K562 (cell line): ENCODE measurements at regions not wholly inside any gene's neighbourhood (a gene's known extent, or its start where the extent isn't known, plus 50 kb on each side); places are given as distances from the start of the nearest gene placed in this dataset.

Experiments used
- ATAC-seq: fragments of 200-7000 bp; cut with Tn5 transposase; 3 replicates; pipeline ENCODE4 v1.9.1; 2020; ENCODE audit warnings: moderate library complexity
- BruUV-seq: library from RNA; stranded (reverse); fragments of 400-500 nt; replicated peaks from 2 replicates; lab custom pipeline; 2021; lab: Mats Ljungman, UMichigan
- CTCF ChIA-PET: fragments of 300-600 bp; formaldehyde crosslinking; extraction: SDS; loops from one replicate; lab custom pipeline; 2021; ENCODE audit warnings: low intra/inter-chr PET ratio; lab: Yijun Ruan, JAX
- POLR2A ChIA-PET: fragments of 300-600, 350-650 bp; sonication (Branson Sonifier 250); formaldehyde crosslinking; extraction: SDS; loops from one replicate; lab custom pipeline; 2021; ENCODE audit warnings: antibody characterized with exemption, inconsistent platforms; lab: Yijun Ruan, JAX
- DNase-seq, 4 experiments: peaks; one replicate each; pipeline versions ENCODE4 v3.0.0 to v3.0.0-alpha.2; 2011 to 2018; ENCODE audit warnings: low spot score in 3 of 4, mixed read lengths in 3 of 4; ENCODE audit errors: extremely low read depth in 1 of 4
- FAIRE-seq: peaks from 2 replicates; lab custom pipeline; 2011; peaks lifted over from hg19 to GRCh38; lab: Jason Lieb, UNC
- H2AFZ ChIP-seq: 2 replicates; pipeline ENCODE4 v1.6.0; 2011; ENCODE audit warnings: low read depth, low read length, control low read depth, inconsistent platforms
- H3K27ac ChIP-seq: fragments of 200-600 bp; 3 replicates; pipeline ENCODE4 v1.8.0; 2011; ENCODE audit warnings: low read depth, mild to moderate bottlenecking, control low read depth, inconsistent platforms, low read length, moderate library complexity, mixed read lengths; ENCODE audit errors: extremely low read depth
- H3K27me3 ChIP-seq, 2 experiments: fragments of 300-600 bp in 1 of 2; 2 replicates in 1 of 2; 3 replicates in 1 of 2; pipeline versions ENCODE4 v1.6.0 to v1.8.0; 2011; ENCODE audit warnings: inconsistent platforms in 2 of 2, low read length in 2 of 2, mild to moderate bottlenecking in 1 of 2, mixed read lengths in 1 of 2, moderate library complexity in 1 of 2; ENCODE audit not compliant: control insufficient read depth in 2 of 2, insufficient read depth in 2 of 2
- H3K36me3 ChIP-seq: fragments of 300-600 bp; 3 replicates; pipeline ENCODE4 v1.8.0; 2011; ENCODE audit warnings: mild to moderate bottlenecking, low read length, inconsistent platforms; ENCODE audit not compliant: control insufficient read depth, insufficient read depth
- H3K4me1 ChIP-seq, 2 experiments: fragments of 200-600 bp in 1 of 2; replicated peaks in 1 of 2; 2 replicates in 1 of 2; 3 replicates in 1 of 2; pipeline versions ENCODE4 v1.5.1 to v1.8.0; 2011; ENCODE audit warnings: inconsistent platforms in 2 of 2, low read length in 2 of 2, mild to moderate bottlenecking in 1 of 2, mixed read lengths in 1 of 2, moderate library complexity in 1 of 2; ENCODE audit not compliant: control insufficient read depth in 2 of 2, insufficient read depth in 2 of 2
- H3K4me2 ChIP-seq: 2 replicates; pipeline ENCODE4 v1.6.1; 2011; ENCODE audit warnings: low read length, control low read depth, inconsistent platforms, mixed read lengths; ENCODE audit not compliant: insufficient read depth
- H3K4me3 ChIP-seq: fragments of 200-600 bp; sonication (generic), shearing (Covaris generic); 2 replicates; pipeline ENCODE4 v1.5.1; 2016; ENCODE audit warnings: control low read depth, inconsistent platforms
- H3K79me2 ChIP-seq: fragments of 200-600 bp; 3 replicates; pipeline ENCODE4 v1.8.0; 2011; ENCODE audit warnings: low read length, inconsistent platforms; ENCODE audit not compliant: control insufficient read depth, insufficient read depth
- H3K9ac ChIP-seq, 2 experiments: 2 replicates each; pipeline versions ENCODE4 v1.6.0 to v1.6.1; 2011; ENCODE audit warnings: low read depth in 2 of 2, low read length in 2 of 2, control low read depth in 1 of 2, inconsistent platforms in 1 of 2, mild to moderate bottlenecking in 1 of 2, mixed read lengths in 1 of 2; ENCODE audit not compliant: insufficient read depth in 1 of 2
- H3K9me1 ChIP-seq: one replicate; pipeline ENCODE4 v1.6.0; 2011; ENCODE audit warnings: inconsistent platforms, mild to moderate bottlenecking, low read length, moderate library complexity; ENCODE audit not compliant: control insufficient read depth, insufficient read depth
- H3K9me3 ChIP-seq: replicated peaks from 2 replicates; pipeline ENCODE4 v1.5.1; 2011; ENCODE audit warnings: low read depth, low read length, inconsistent platforms; ENCODE audit not compliant: control insufficient read depth, insufficient read depth
- H4K20me1 ChIP-seq: replicated peaks from 2 replicates; pipeline ENCODE4 v1.6.1; 2011; ENCODE audit warnings: low read length, inconsistent platforms, mixed read lengths; ENCODE audit not compliant: control insufficient read depth, insufficient read depth
- CHD1 ChIP-seq: fragments of 200-600 bp; sonication (generic); IDR thresholded peaks from one replicate; pipeline ENCODE4 v1.6.1; 2012; ENCODE audit warnings: mild to moderate bottlenecking, moderate library complexity, low read length, inconsistent platforms
- E2F4 ChIP-seq: sonication (generic); formaldehyde crosslinking; IDR thresholded peaks from 2 replicates; pipeline ENCODE4 v1.8.0; 2022; ENCODE audit warnings: mild to moderate bottlenecking, low read depth, missing genetic modification reagents
- EGR1 ChIP-seq: fragments of 450-650 bp; conservative IDR thresholded peaks from 2 replicates; pipeline ENCODE4 v1.6.1; 2017; ENCODE audit warnings: mild to moderate bottlenecking
- NFATC3 ChIP-seq: fragments of 450-650 bp; IDR thresholded peaks from 2 replicates; pipeline ENCODE4 v1.6.1; 2017; ENCODE audit warnings: mild to moderate bottlenecking
- NONO ChIP-seq, 2 experiments: fragments of 200-400 bp in 1 of 2; fragments of 450-650 bp in 1 of 2; formaldehyde crosslinking in 1 of 2; IDR thresholded peaks; 2 replicates each; pipeline ENCODE4 v1.6.1; 2017; ENCODE audit warnings: low read depth in 2 of 2, mild to moderate bottlenecking in 2 of 2, moderate library complexity in 2 of 2, low read length in 1 of 2
- PCBP2 ChIP-seq: fragments of 200-400 bp; formaldehyde crosslinking; IDR thresholded peaks from 2 replicates; pipeline ENCODE4 v1.6.1; 2018; ENCODE audit warnings: low read length, low read depth, mild to moderate bottlenecking, moderate library complexity; ENCODE audit not compliant: poor library complexity, severe bottlenecking
- PRMT5 ChIP-seq: sonication (generic); formaldehyde crosslinking; IDR thresholded peaks from 2 replicates; pipeline ENCODE4 v1.5.0; 2020; ENCODE audit warnings: missing genetic modification reagents
- PURB ChIP-seq: sonication (generic); formaldehyde crosslinking; IDR thresholded peaks from 2 replicates; pipeline ENCODE4 v1.9.0; 2021; ENCODE audit warnings: low read depth, mild to moderate bottlenecking, missing genetic modification reagents
- RBM34 ChIP-seq: fragments of 200-400 bp; formaldehyde crosslinking; IDR thresholded peaks from 2 replicates; pipeline ENCODE4 v1.6.1; 2018; ENCODE audit warnings: low read length, borderline replicate concordance; ENCODE audit not compliant: insufficient read depth
- STAG1 ChIP-seq: sonication (generic); formaldehyde crosslinking; IDR thresholded peaks from 2 replicates; pipeline ENCODE4 v1.5.0; 2020; ENCODE audit warnings: missing genetic modification reagents, borderline replicate concordance
- TAF7 ChIP-seq: fragments of 450-650 bp; IDR thresholded peaks from 2 replicates; pipeline ENCODE4 v1.6.1; 2016; ENCODE audit warnings: missing genetic modification characterization, missing compliant biosample characterization
- TSHZ1 ChIP-seq: fragments of 250-450 bp; sonication (Bioruptor Pico); IDR thresholded peaks from 2 replicates; pipeline ENCODE4 v1.4.0; 2020; ENCODE audit warnings: mild to moderate bottlenecking, moderate library complexity
- ZEB2 ChIP-seq: fragments of 450-650 bp; IDR thresholded peaks from 2 replicates; pipeline ENCODE4 v1.6.1; 2016
- ZNF121 ChIP-seq: sonication (generic); formaldehyde crosslinking; conservative IDR thresholded peaks from 2 replicates; pipeline ENCODE4 v1.8.0; 2022; ENCODE audit warnings: missing genetic modification reagents
- ZNF695 ChIP-seq: fragments of 450-650 bp; formaldehyde crosslinking; IDR thresholded peaks from 2 replicates; pipeline ENCODE4 v1.4.0; 2020; ENCODE audit warnings: mild to moderate bottlenecking, moderate library complexity
- WGBS: fragments of 100-300 bp; shearing (Covaris generic); methylation state at CpG from one replicate; pipeline ENCODE4 v1.1.6; 2016; ENCODE audit warnings: low coverage, mixed read lengths; ENCODE audit not compliant: insufficient coverage; ENCODE audit errors: missing lambda C conversion rate; 5-methylcytosine and 5-hydroxymethylcytosine counted together
- in situ Hi-C: fragments of 300-500 bp; cut with MboI; formaldehyde crosslinking; loops from 4 replicates; pipeline ENCODE4 v1.15.0; 2018; ENCODE audit warnings: inconsistent platforms, mixed read lengths
- intact Hi-C: fragments of 100-400 bp; cut with micrococcal nuclease; formaldehyde crosslinking; loops from 2 replicates; pipeline ENCODE4 v1.14.2; 2022
- TF ChIP-seq, protein P1 (sequence below): fragments of 450-650 bp; IDR thresholded peaks from 2 replicates; pipeline ENCODE4 v1.6.1; 2016; ENCODE audit warnings: low read depth, mild to moderate bottlenecking, moderate library complexity

DNA sequence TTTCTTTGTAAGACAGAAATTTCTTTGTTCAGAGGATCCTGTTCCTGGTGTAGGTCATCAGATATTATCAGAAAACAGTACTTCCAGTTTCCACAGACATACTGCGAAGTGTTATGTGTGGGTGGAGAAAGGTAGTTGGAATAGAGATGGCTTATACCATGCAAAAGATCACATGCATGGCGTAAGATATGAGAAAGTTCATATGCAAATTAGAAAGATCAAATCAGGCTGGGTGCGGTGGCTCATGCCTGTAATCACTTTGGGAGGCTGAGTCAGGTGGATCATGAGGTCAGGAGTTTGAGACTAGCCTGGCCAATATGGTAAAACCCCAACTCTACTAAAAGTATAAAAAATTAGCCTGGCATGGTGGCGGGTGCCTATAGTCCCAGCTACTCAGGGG is 65.2 kb upstream of the GLIS3 start:
- DNase-seq, result no peak

More for the DNA sequence above, 65.2 kb upstream of the GLIS3 start:
- H3K27me3 ChIP-seq, result no peaks in the 10 kb centered on the region
- no TSS peak for BruUV-seq
- POLR2A ChIA-PET, result no interaction called here
- TF ChIP-seq TAF7 (no peak), CHD1 (no peak), PURB (CRISPR knock-in tag) (no peak), ZEB2 (no peak), PCBP2 (no peak), NFATC3 (no peak), NONO (IDR thresholded peaks at IDR 0.05; ENCODE audit: low read depth in 2 of 2, low read length in 1 of 2) (no peak), PRMT5 (CRISPR knock-in tag) (no peak), ZNF695 (CRISPR knock-in tag) (no peak), E2F4 (CRISPR knock-in tag) (no peak), RBM34 (no peak), TSHZ1 (CRISPR knock-in tag) (no peak), ZNF121 (CRISPR knock-in tag) (no peak), EGR1 (no peak), STAG1 (no peak)
- TF ChIP-seq, protein P1, sequence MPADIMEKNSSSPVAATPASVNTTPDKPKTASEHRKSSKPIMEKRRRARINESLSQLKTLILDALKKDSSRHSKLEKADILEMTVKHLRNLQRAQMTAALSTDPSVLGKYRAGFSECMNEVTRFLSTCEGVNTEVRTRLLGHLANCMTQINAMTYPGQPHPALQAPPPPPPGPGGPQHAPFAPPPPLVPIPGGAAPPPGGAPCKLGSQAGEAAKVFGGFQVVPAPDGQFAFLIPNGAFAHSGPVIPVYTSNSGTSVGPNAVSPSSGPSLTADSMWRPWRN, result no peak
- TF ChIP-seq, all 486 proteins: peak for 0
- intact Hi-C loops (no loop called here), in situ Hi-C loops (loop anchor here (25.0 kb wide), 1 partner anchor 628 kb away; no protein-coding TSS in a partner anchor)
- 0% methylated on average over 3 of the region's 4 CpGs for WGBS
- Histone ChIP-seq H3K4me1 (no peaks in the 10 kb centered on the region), H3K36me3 (no peaks in the 10 kb centered on the region), H3K9me3 (no peaks in the 10 kb centered on the region), H3K9me1 (no peaks in the 10 kb centered on the region), H2AFZ (no peak overlapping the region), H3K9ac (no peak overlapping the region), H3K79me2 (no peaks in the 10 kb centered on the region), H4K20me1 (no peaks in the 10 kb centered on the region), H3K27ac (no peak overlapping the region), H3K4me3 (no peak overlapping the region), H3K4me2 (no peak overlapping the region)
- FAIRE-seq (no peak), ATAC-seq (no peak)
- CTCF ChIA-PET, result no interaction called here
